Heart left ventricle (tissue), 16 donors: ENCODE measurements at regions not wholly inside any gene's neighbourhood (a gene's known extent, or its start where the extent isn't known, plus 50 kb on each side); places are given as distances from the start of the nearest gene placed in this dataset.

Experiments
- ATAC-seq, 4 donors: fragments of 200-7000 bp; cut with Tn5 transposase; one replicate each; pipeline ENCODE4 v1.9.1; 2020 to 2022; ENCODE audit warnings: moderate library complexity in 4 of 4, mild to moderate bottlenecking in 3 of 4, moderate number of reproducible peaks in 1 of 4
- DNase-seq, 5 donors: peaks; one replicate each; pipeline ENCODE4 v3.0.0-alpha.2; 2020
- H3K27ac ChIP-seq, 12 donors: fragments of 200-600 bp; sonication (generic) in 4 of 12; one replicate each; pipeline versions ENCODE4 v1.5.0 to v1.8.0; 2016 to 2022; ENCODE audit warnings: mild to moderate bottlenecking in 2 of 12
- H3K27me3 ChIP-seq, 9 donors: fragments of 200-600 bp; sonication (generic) in 2 of 9; one replicate each; pipeline versions ENCODE4 v1.5.1 to v1.8.0; 2016 to 2022; ENCODE audit warnings: mild to moderate bottlenecking in 3 of 9
- H3K36me3 ChIP-seq, 9 donors: fragments of 200-600 bp; sonication (generic) in 2 of 9; one replicate each; pipeline versions ENCODE4 v1.5.0 to v1.8.0; 2018 to 2022; ENCODE audit warnings: mild to moderate bottlenecking in 2 of 9
- H3K4me1 ChIP-seq, 12 donors: fragments of 200-600 bp; sonication (generic) in 4 of 12; one replicate each; pipeline versions ENCODE4 v1.5.0 to v1.8.0; 2016 to 2022; ENCODE audit warnings: mild to moderate bottlenecking in 3 of 12
- H3K4me3 ChIP-seq, 12 donors: fragments of 200-600 bp; sonication (generic) in 4 of 12; one replicate each; pipeline versions ENCODE4 v1.5.0 to v1.8.0; 2017 to 2022; ENCODE audit warnings: mild to moderate bottlenecking in 9 of 12, moderate library complexity in 4 of 12
- H3K9me3 ChIP-seq, 12 donors: fragments of 200-600 bp; sonication (generic) in 4 of 12; one replicate each; pipeline versions ENCODE4 v1.5.0 to v1.8.0; 2016 to 2022; ENCODE audit warnings: mild to moderate bottlenecking in 1 of 12
- CTCF ChIP-seq, 12 donors: fragments of 200-600 bp; sonication (generic) in 4 of 12; IDR thresholded peaks; one replicate each; pipeline versions ENCODE4 v1.5.0 to v1.8.0; 2018 to 2022; ENCODE audit warnings: antibody characterized with exemption in 12 of 12, mild to moderate bottlenecking in 5 of 12
- POLR2A ChIP-seq, 2 donors: fragments of 450-650 bp; IDR thresholded peaks; one replicate each; pipeline ENCODE4 v1.6.1; 2017; ENCODE audit warnings: antibody characterized with exemption in 2 of 2, mild to moderate bottlenecking in 2 of 2, moderate library complexity in 2 of 2
- WGBS, 4 donors: extraction: QIAGEN DNeasy Blood & Tissue Kit in 2 of 4; methylation state at CpG; one replicate each; pipeline versions ENCODE4 v1.1.5 to v1.1.7; 2013 to 2018; 5-methylcytosine and 5-hydroxymethylcytosine counted together
- intact Hi-C, 10 donors: fragments of 100-400 bp; cut with DNase I; formaldehyde crosslinking; loops; one replicate each; pipeline versions ENCODE4 v1.11.1 to v1.14.2; 2022
- donor health status: ischemic (EF 13 %, LVEDD 7.1; RV severe dilation, severe dysfunction).
- donor health status: healthy with polysubstance abuse.
- donor health status: DM: no; HTN: yes; CAD: no.
- donor health status: DM: no; HTN: no; CAD: no.
- donor health status: ischemic (EF 25% LVEDD 6.9; RV normal size, moderate dysfunction).
- donor health status: ischemic (EF 25% LVEDD 5.7; RV mildly dilated, moderate dysfunction).
- donor health status: healthy.
- donor health status: DM: yes; HTN: yes; CAD: no.
- donor health status: ischemic (EF 35%, LVEDD 5.7; RV mildly dilated, moderate dysfunction).
- donor health status: nonischemic (EF 11% LVEDD 7.7; RV severe dilation, severe dysfunction).
- donor health status: DM: yes; HTN: yes; CAD: no.
- donor health status: PGD.
- donor health status: ischemic (EF 29% LVEDD 5.4; RV normal size, mild dysfunction).
- donor health status: nonischemic (EF 23%, LVEDD 6.1; RV moderate dilation, normal function).

GRCh38 chr4:108313546-108314339 lies 145.0 kb upstream of the LEF1 start:
- DNase-seq (no peak), ATAC-seq (no peak)
- H3K36me3 ChIP-seq = no peaks in the 10 kb centered on the region
- no peak overlapping the region for H3K4me3 ChIP-seq
- intact Hi-C loops = no loop called here
- H3K4me1 ChIP-seq = no peaks in the 10 kb centered on the region
- no peaks in the 10 kb centered on the region for H3K27me3 ChIP-seq
- H3K27ac ChIP-seq = no peak overlapping the region
- TF ChIP-seq POLR2A (IDR thresholded peaks at IDR 0.05) (no peak), CTCF (IDR thresholded peaks at IDR 0.05) (no peak)
- WGBS, 4 donors = 86 to 92% (median 90%) methylated on average over 5 of the region's 5 CpGs
- H3K9me3 ChIP-seq = peaks cover 0 to 2% (median 0%) of the 10 kb centered on the region in 12 donors

GRCh38 chr4:108311313-108311712 lies 142.6 kb upstream of the LEF1 start:
- 82 to 90% (median 84%) methylated on average over 1 of the region's 1 CpG for WGBS, 4 donors
- DNase-seq = no peak

DNA sequence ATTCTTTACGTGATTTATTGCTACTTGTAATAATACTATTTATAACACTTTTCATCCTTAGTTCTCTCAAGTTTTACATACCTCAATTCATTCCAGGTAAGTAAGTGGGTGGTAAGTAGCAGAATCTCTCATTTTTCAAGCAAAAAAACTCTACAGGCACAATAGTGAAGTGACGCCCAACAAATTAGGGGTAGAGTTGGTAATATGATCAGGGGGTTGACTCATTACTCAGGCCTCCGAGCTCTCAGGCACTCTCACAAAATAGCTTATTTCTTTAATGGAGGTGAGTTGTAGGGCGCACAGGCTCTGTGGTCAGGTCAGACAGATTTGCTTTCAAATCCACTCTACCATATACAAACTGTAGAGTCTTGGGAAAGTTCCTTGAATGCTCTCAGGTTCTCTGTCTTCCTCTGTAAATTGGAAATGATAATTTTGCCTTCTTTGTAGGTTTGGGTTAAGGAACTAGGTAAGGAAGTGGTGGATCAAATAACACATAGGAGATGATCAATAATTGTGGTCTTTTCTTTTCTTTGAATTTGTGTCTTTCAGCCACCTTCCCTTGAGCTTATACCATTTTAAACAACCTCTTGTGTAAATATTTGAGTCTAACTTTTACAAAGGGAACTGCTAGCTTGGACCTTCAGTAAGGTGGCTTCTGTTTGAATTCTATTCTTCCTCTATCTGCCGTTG lies 134.9 kb upstream of the LEF1 start:
- WGBS, 4 donors = 88 to 93% (median 89%) methylated on average over 5 of the region's 5 CpGs
- TF ChIP-seq CTCF (IDR thresholded peaks at IDR 0.05) (no peak), POLR2A (IDR thresholded peaks at IDR 0.05) (no peak)
- Histone ChIP-seq H3K27me3 (no peaks in the 10 kb centered on the region), H3K4me1 (no peaks in the 10 kb centered on the region), H3K27ac (no peak overlapping the region), H3K4me3 (no peak overlapping the region), H3K36me3 (no peaks in the 10 kb centered on the region), H3K9me3 (peaks cover 0 to 4% (median 0%) of the 10 kb centered on the region in 12 donors)
- DNase-seq (no peak), ATAC-seq (no peak)
- intact Hi-C loops = no loop called here

More at GRCh38 chr4:108311313-108311712, 142.6 kb upstream of the LEF1 start:
- intact Hi-C loops = no loop called here
- Histone ChIP-seq H3K4me3 (no peak overlapping the region), H3K36me3 (no peaks in the 10 kb centered on the region), H3K9me3 (peaks cover 0 to 2% (median 0%) of the 10 kb centered on the region in 12 donors), H3K27ac (no peak overlapping the region), H3K4me1 (no peaks in the 10 kb centered on the region), H3K27me3 (no peaks in the 10 kb centered on the region)
- TF ChIP-seq POLR2A (IDR thresholded peaks at IDR 0.05) (no peak), CTCF (IDR thresholded peaks at IDR 0.05) (no peak)
- no peak for ATAC-seq

DNA sequence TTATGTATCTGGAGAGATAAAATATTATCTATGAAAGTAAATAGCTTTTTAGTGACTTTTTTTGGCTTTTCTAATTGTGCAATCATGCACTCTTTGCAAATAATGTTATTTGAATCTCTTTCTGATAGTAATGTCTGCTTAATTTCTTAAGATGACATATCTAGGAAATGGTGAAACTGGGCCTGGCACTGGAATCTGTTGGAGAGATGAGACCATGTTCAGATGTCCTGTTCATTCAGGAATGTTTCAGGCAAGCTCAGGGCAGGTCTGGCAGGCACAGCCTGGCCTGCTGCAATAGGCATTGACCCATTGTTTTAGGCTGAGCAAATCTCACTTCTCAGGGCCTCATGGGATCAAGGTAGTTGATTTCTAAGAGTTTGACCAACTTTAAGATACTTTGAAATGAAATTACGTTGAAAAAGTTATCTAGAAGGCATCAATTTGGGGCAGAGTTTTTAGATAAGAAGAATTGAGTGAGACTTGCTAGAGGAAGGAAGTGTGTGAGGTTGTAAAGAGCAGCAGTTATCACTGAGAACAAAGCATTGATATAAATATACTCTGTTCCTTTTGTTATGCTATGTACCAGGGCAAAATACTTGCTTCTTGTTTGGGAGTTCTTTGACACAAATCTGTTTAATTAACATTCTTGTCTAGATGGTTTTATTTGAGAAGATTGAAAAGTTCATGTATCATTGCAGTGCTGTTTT lies 133.0 kb upstream of the LEF1 start:
- ATAC-seq (no peak), DNase-seq (no peak)
- no peaks in the 10 kb centered on the region for H3K4me1 ChIP-seq
- intact Hi-C loops = no loop called here
- H3K4me3 ChIP-seq = no peak overlapping the region
- no peaks in the 10 kb centered on the region for H3K36me3 ChIP-seq
- H3K27ac ChIP-seq = no peak overlapping the region
- 17 to 39% (median 22%) methylated on average over 1 of the region's 1 CpG for WGBS, 4 donors
- peaks cover 0 to 4% (median 0%) of the 10 kb centered on the region in 12 donors for H3K9me3 ChIP-seq
- no peak for TF ChIP-seq CTCF (IDR thresholded peaks at IDR 0.05)
- no peak for TF ChIP-seq POLR2A (IDR thresholded peaks at IDR 0.05)
- no peaks in the 10 kb centered on the region for H3K27me3 ChIP-seq
